Liver (tissue), 7 donors: ENCODE measurements at regions not wholly inside any gene's neighbourhood (a gene's known extent, or its start where the extent isn't known, plus 50 kb on each side); places are given as distances from the start of the nearest gene placed in this dataset.

ENCODE experiments used
- DNase-seq: peaks from one replicate; pipeline ENCODE4 v3.0.0-alpha.2; 2017; ENCODE audit warnings: low spot score
- H3K27ac ChIP-seq, 2 donors: one replicate each; pipeline ENCODE4 v1.7.0; 2013; ENCODE audit warnings: inconsistent platforms in 2 of 2, low read length in 2 of 2, control low read depth in 1 of 2, low read depth in 1 of 2, mild to moderate bottlenecking in 1 of 2
- H3K27me3 ChIP-seq, 4 donors: one replicate each; pipeline versions ENCODE4 v1.6.1 to v1.7.0; 2013; ENCODE audit warnings: low read length in 3 of 4, inconsistent platforms in 1 of 4, mild to moderate bottlenecking in 1 of 4, moderate library complexity in 1 of 4; ENCODE audit not compliant: control insufficient read depth in 4 of 4, insufficient read depth in 4 of 4
- H3K36me3 ChIP-seq, 4 donors: one replicate each; pipeline versions ENCODE4 v1.6.1 to v1.7.0; 2013; ENCODE audit warnings: low read length in 3 of 4, mild to moderate bottlenecking in 3 of 4, low read depth in 1 of 4, moderate library complexity in 1 of 4; ENCODE audit not compliant: control insufficient read depth in 4 of 4, insufficient read depth in 3 of 4
- H3K4me1 ChIP-seq, 4 donors: one replicate each; pipeline versions ENCODE4 v1.6.1 to v1.7.0; 2013; ENCODE audit warnings: low read length in 3 of 4, mild to moderate bottlenecking in 3 of 4, moderate library complexity in 1 of 4; ENCODE audit not compliant: control insufficient read depth in 4 of 4, insufficient read depth in 4 of 4
- H3K4me3 ChIP-seq, 3 donors: one replicate each; pipeline versions ENCODE4 v1.6.1 to v1.7.0; 2013; ENCODE audit warnings: low read length in 3 of 3, control low read depth in 1 of 3, low read depth in 1 of 3, mild to moderate bottlenecking in 1 of 3
- H3K9ac ChIP-seq, 2 donors: one replicate each; pipeline ENCODE4 v1.7.0; 2013; ENCODE audit warnings: low read length in 2 of 2, mild to moderate bottlenecking in 2 of 2, moderate library complexity in 2 of 2, control low read depth in 1 of 2, low read depth in 1 of 2
- H3K9me3 ChIP-seq, 4 donors: one replicate each; pipeline versions ENCODE4 v1.6.1 to v1.7.0; 2013; ENCODE audit warnings: low read length in 3 of 4; ENCODE audit not compliant: control insufficient read depth in 4 of 4
- EGR1 ChIP-seq, 2 donors: IDR thresholded peaks; 2 replicates each; pipeline ENCODE4 v1.6.1; 2016 to 2018; ENCODE audit warnings: antibody characterized with exemption in 2 of 2, low read depth in 2 of 2
- FOXA1 ChIP-seq: IDR thresholded peaks from 2 replicates; pipeline ENCODE4 v1.6.1; 2016; ENCODE audit warnings: antibody characterized with exemption
- FOXA2 ChIP-seq: IDR thresholded peaks from 2 replicates; pipeline ENCODE4 v1.6.1; 2016; ENCODE audit warnings: antibody characterized with exemption
- HNF4A ChIP-seq, 2 donors: conservative IDR thresholded peaks; 2 replicates each; pipeline ENCODE4 v1.6.1; 2016; ENCODE audit warnings: antibody characterized with exemption in 2 of 2, mild to moderate bottlenecking in 2 of 2
- HNF4G ChIP-seq: IDR thresholded peaks from 2 replicates; pipeline ENCODE4 v1.6.1; 2016; ENCODE audit warnings: antibody characterized with exemption
- JUND ChIP-seq, 2 donors: IDR thresholded peaks; 2 replicates each; pipeline ENCODE4 v1.6.1; 2016; ENCODE audit warnings: antibody characterized with exemption in 2 of 2
- MAX ChIP-seq: IDR thresholded peaks from 2 replicates; pipeline ENCODE4 v1.6.1; 2016; ENCODE audit warnings: antibody characterized with exemption
- NR2F2 ChIP-seq: IDR thresholded peaks from 2 replicates; pipeline ENCODE4 v1.6.1; 2016; ENCODE audit warnings: antibody characterized with exemption
- RAD21 ChIP-seq, 2 donors: IDR thresholded peaks; 2 replicates each; pipeline ENCODE4 v1.6.1; 2016; ENCODE audit warnings: antibody characterized with exemption in 2 of 2, mild to moderate bottlenecking in 2 of 2
- RXRA ChIP-seq, 2 donors: IDR thresholded peaks; 2 replicates each; pipeline ENCODE4 v1.6.1; 2017 to 2018; ENCODE audit warnings: antibody characterized with exemption in 2 of 2, mild to moderate bottlenecking in 1 of 2
- SP1 ChIP-seq: IDR thresholded peaks from 2 replicates; pipeline ENCODE4 v1.6.1; 2018; ENCODE audit warnings: antibody characterized with exemption, mild to moderate bottlenecking
- TAF1 ChIP-seq: conservative IDR thresholded peaks from 2 replicates; pipeline ENCODE4 v1.6.1; 2016; ENCODE audit warnings: antibody characterized with exemption, mild to moderate bottlenecking
- YY1 ChIP-seq: IDR thresholded peaks from 2 replicates; pipeline ENCODE4 v1.6.1; 2016; ENCODE audit warnings: antibody characterized with exemption, mild to moderate bottlenecking
- ZBTB33 ChIP-seq: IDR thresholded peaks from 2 replicates; pipeline ENCODE4 v1.6.1; 2016; ENCODE audit warnings: antibody characterized with exemption
- WGBS: extraction: QIAGEN DNeasy Blood & Tissue Kit; methylation state at CpG from one replicate; pipeline ENCODE4 v1.1.7; 2013; 5-methylcytosine and 5-hydroxymethylcytosine counted together
- TF ChIP-seq, protein P1 (sequence below): IDR thresholded peaks from 2 replicates; pipeline ENCODE4 v1.6.1; 2016; ENCODE audit warnings: antibody characterized with exemption, mild to moderate bottlenecking
- donor health status: healthy.
- donor health status: healthy.
- donor health status: healthy.
- donor health status: healthy.

GRCh38 chr9:90046317-90046861 is 441.6 kb downstream of the GADD45G start:
- no peaks in the 10 kb centered on the region for H3K36me3 ChIP-seq
- H3K9ac ChIP-seq: no peak overlapping the region
- no peak for TF ChIP-seq JUND (IDR thresholded peaks at IDR 0.05)
- TF ChIP-seq RAD21 (IDR thresholded peaks at IDR 0.05): no peak
- TF ChIP-seq YY1: no peak
- TF ChIP-seq FOXA2: no peak
- TF ChIP-seq, protein P1, sequence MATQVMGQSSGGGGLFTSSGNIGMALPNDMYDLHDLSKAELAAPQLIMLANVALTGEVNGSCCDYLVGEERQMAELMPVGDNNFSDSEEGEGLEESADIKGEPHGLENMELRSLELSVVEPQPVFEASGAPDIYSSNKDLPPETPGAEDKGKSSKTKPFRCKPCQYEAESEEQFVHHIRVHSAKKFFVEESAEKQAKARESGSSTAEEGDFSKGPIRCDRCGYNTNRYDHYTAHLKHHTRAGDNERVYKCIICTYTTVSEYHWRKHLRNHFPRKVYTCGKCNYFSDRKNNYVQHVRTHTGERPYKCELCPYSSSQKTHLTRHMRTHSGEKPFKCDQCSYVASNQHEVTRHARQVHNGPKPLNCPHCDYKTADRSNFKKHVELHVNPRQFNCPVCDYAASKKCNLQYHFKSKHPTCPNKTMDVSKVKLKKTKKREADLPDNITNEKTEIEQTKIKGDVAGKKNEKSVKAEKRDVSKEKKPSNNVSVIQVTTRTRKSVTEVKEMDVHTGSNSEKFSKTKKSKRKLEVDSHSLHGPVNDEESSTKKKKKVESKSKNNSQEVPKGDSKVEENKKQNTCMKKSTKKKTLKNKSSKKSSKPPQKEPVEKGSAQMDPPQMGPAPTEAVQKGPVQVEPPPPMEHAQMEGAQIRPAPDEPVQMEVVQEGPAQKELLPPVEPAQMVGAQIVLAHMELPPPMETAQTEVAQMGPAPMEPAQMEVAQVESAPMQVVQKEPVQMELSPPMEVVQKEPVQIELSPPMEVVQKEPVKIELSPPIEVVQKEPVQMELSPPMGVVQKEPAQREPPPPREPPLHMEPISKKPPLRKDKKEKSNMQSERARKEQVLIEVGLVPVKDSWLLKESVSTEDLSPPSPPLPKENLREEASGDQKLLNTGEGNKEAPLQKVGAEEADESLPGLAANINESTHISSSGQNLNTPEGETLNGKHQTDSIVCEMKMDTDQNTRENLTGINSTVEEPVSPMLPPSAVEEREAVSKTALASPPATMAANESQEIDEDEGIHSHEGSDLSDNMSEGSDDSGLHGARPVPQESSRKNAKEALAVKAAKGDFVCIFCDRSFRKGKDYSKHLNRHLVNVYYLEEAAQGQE: no peak
- TF ChIP-seq SP1: no peak
- no peak for TF ChIP-seq FOXA1
- TF ChIP-seq MAX: no peak
- TF ChIP-seq EGR1 (IDR thresholded peaks at IDR 0.05; ENCODE audit: low read depth in 2 of 2): no peak
- TF ChIP-seq RXRA (IDR thresholded peaks at IDR 0.05): no peak
- no peaks in the 10 kb centered on the region for H3K9me3 ChIP-seq
- WGBS: 83% methylated on average over 7 of the region's 7 CpGs
- H3K27me3 ChIP-seq: no peaks in the 10 kb centered on the region
- H3K27ac ChIP-seq: no peak overlapping the region
- no peak for DNase-seq
- H3K4me1 ChIP-seq: no peaks in the 10 kb centered on the region
- H3K4me3 ChIP-seq: no peak overlapping the region

DNA sequence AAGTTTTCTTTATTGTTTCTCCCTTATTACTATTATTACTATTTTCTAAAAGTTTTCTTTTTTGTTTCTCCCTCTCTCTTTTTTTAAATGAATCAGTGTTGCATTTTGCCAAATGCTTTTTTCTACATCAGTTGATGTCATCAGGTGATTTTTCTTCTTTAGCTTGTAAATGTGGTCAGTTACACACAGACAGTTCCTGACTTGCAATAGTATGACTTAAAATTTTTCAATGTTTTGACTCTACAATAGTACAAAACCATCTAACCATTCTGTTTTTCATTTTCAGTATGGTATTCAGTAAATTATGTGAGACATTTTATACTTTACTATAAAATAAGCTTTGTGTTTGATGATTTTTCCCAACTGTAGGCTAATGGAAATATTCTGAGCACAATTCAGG is 443.0 kb downstream of the GADD45G start:
- Histone ChIP-seq H3K27ac (no peak overlapping the region), H3K9ac (no peak overlapping the region), H3K4me1 (no peaks in the 10 kb centered on the region), H3K27me3 (no peaks in the 10 kb centered on the region), H3K4me3 (no peak overlapping the region), H3K9me3 (no peaks in the 10 kb centered on the region), H3K36me3 (no peaks in the 10 kb centered on the region)
- TF ChIP-seq NR2F2 (no peak), SP1 (no peak), HNF4A (conservative IDR thresholded peaks at IDR 0.05) (no peak), ZBTB33 (no peak), TAF1 (no peak), HNF4G (no peak), MAX (no peak), JUND (IDR thresholded peaks at IDR 0.05) (no peak)
- no peak for DNase-seq
